ENCODE measurements at regions not wholly inside any gene's neighbourhood (a gene's known extent, or its start where the extent isn't known, plus 50 kb on each side); places are given as distances from the start of the nearest gene placed in this dataset.

DNA sequence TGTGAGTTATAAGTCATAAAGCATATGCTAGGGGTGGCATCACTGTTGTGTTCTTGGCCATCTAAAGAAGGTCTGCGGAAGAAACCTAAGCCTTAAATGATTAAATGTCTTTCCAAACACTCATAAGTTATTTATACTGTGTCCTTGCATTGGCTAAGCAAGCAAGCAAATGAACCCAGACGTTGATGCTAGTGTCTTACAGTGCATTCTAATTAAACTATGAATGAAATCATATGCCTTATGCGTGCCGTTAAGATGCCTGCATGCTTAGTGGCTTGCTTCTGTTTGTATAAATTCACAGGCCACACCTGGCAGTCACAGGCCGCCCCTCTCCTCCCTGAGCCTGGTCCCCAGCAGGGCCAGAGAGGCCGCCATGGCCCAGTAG, 49.9 kb downstream of the RIN2 start:
- no peak overlapping the region for H3K4me3 ChIP-seq (replicated peaks; ENCODE audit: insufficient read depth, low read length)
- H3K27ac ChIP-seq (replicated peaks) = no peak overlapping the region
- DNase-seq (ENCODE audit: low read depth in 1 of 2, low spot score in 1 of 2) = no peak
- H3K27me3 ChIP-seq (ENCODE audit: insufficient read depth, poor library complexity, severe bottlenecking) = peaks cover under 1% of the 10 kb centered on the region
- TF ChIP-seq SPI1 (IDR thresholded peaks at IDR 0.05; ENCODE audit: borderline replicate concordance, low read depth) (no peak), GABPA (IDR thresholded peaks at IDR 0.05; ENCODE audit: low read depth) (no peak), CTCF (IDR thresholded peaks at IDR 0.05; ENCODE audit: insufficient read depth, low read length) (no peak), POLR2AphosphoS5 (IDR thresholded peaks at IDR 0.05; ENCODE audit: low read depth) (no peak)
- TF ChIP-seq, protein P1, sequence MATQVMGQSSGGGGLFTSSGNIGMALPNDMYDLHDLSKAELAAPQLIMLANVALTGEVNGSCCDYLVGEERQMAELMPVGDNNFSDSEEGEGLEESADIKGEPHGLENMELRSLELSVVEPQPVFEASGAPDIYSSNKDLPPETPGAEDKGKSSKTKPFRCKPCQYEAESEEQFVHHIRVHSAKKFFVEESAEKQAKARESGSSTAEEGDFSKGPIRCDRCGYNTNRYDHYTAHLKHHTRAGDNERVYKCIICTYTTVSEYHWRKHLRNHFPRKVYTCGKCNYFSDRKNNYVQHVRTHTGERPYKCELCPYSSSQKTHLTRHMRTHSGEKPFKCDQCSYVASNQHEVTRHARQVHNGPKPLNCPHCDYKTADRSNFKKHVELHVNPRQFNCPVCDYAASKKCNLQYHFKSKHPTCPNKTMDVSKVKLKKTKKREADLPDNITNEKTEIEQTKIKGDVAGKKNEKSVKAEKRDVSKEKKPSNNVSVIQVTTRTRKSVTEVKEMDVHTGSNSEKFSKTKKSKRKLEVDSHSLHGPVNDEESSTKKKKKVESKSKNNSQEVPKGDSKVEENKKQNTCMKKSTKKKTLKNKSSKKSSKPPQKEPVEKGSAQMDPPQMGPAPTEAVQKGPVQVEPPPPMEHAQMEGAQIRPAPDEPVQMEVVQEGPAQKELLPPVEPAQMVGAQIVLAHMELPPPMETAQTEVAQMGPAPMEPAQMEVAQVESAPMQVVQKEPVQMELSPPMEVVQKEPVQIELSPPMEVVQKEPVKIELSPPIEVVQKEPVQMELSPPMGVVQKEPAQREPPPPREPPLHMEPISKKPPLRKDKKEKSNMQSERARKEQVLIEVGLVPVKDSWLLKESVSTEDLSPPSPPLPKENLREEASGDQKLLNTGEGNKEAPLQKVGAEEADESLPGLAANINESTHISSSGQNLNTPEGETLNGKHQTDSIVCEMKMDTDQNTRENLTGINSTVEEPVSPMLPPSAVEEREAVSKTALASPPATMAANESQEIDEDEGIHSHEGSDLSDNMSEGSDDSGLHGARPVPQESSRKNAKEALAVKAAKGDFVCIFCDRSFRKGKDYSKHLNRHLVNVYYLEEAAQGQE (IDR thresholded peaks at IDR 0.05; ENCODE audit: insufficient replicate concordance, low read depth) = no peak

- no peak overlapping the region for H3K4me3 ChIP-seq (replicated peaks; ENCODE audit: insufficient read depth, low read length)
- H3K27ac ChIP-seq (replicated peaks) = no peak overlapping the region
- no peak for DNase-seq (ENCODE audit: low read depth in 1 of 2, low spot score in 1 of 2)
- H3K27me3 ChIP-seq (ENCODE audit: insufficient read depth, poor library complexity, severe bottlenecking) = peaks cover 6% of the 10 kb centered on the region
- no peak for TF ChIP-seq SPI1 (IDR thresholded peaks at IDR 0.05; ENCODE audit: borderline replicate concordance, low read depth)
- TF ChIP-seq, protein P1 (IDR thresholded peaks at IDR 0.05; ENCODE audit: insufficient replicate concordance, low read depth) = no peak
These were observed 50.4 kb downstream of the RIN2 start for GRCh38 chr20:19808498-19808897.

DNA sequence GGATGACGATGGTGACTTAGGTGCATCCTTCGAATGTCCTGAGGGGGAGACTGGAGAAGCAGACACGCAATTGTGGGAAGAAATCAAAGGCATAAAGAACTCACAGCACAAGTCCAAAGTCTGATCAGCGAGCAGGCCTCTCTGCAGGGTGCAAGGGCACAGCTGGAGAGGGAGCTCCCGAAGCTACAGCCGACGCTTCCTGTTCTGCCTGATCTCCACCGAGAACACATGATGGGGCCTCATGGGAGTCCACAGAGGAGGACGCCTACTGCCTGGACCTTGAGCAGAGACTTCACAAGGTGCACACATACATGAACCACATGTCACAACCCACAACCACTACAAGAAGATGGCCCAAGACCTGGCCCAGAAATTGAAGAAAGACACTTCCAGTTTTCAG, 51.4 kb downstream of the RIN2 start:
- no peak for DNase-seq (ENCODE audit: low read depth in 1 of 2, low spot score in 1 of 2)
- no peak overlapping the region for H3K27ac ChIP-seq (replicated peaks)

GRCh38 chr20:19811231-19811630, 53.2 kb downstream of the RIN2 start:
- TF ChIP-seq CTCF (IDR thresholded peaks at IDR 0.05; ENCODE audit: insufficient read depth, low read length) (no peak), SPI1 (IDR thresholded peaks at IDR 0.05; ENCODE audit: borderline replicate concordance, low read depth) (no peak), GABPA (IDR thresholded peaks at IDR 0.05; ENCODE audit: low read depth) (no peak), POLR2AphosphoS5 (IDR thresholded peaks at IDR 0.05; ENCODE audit: low read depth) (no peak)
- TF ChIP-seq, protein P1 (IDR thresholded peaks at IDR 0.05; ENCODE audit: insufficient replicate concordance, low read depth) = no peak
- Histone ChIP-seq H3K27ac (replicated peaks) (no peak overlapping the region), H3K4me3 (replicated peaks; ENCODE audit: insufficient read depth, low read length) (no peak overlapping the region), H3K27me3 (ENCODE audit: insufficient read depth, poor library complexity, severe bottlenecking) (peaks cover 6% of the 10 kb centered on the region)
- no peak for DNase-seq (ENCODE audit: low read depth in 1 of 2, low spot score in 1 of 2)

More for the DNA sequence above, 51.4 kb downstream of the RIN2 start:
- TF ChIP-seq CTCF (IDR thresholded peaks at IDR 0.05; ENCODE audit: insufficient read depth, low read length) (no peak), POLR2AphosphoS5 (IDR thresholded peaks at IDR 0.05; ENCODE audit: low read depth) (no peak), SPI1 (IDR thresholded peaks at IDR 0.05; ENCODE audit: borderline replicate concordance, low read depth) (no peak)
- H3K4me3 ChIP-seq (replicated peaks; ENCODE audit: insufficient read depth, low read length) = no peak overlapping the region
- H3K27me3 ChIP-seq (ENCODE audit: insufficient read depth, poor library complexity, severe bottlenecking) = peaks cover 6% of the 10 kb centered on the region
